Activated B cell treated with CpG ODN at 0.5 μM for 24 hours (primary cell): ENCODE measurements at regions not wholly inside any gene's neighbourhood (a gene's known extent, or its start where the extent isn't known, plus 50 kb on each side); places are given as distances from the start of the nearest gene placed in this dataset.

Experiments used
- ATAC-seq: fragments of 200-7000 bp; cut with Tn5 transposase; one replicate; pipeline ENCODE4 v1.10.0; 2021; ENCODE audit warnings: low read depth, mild to moderate bottlenecking, moderate library complexity
- CTCF ChIA-PET: fragments of 350-600 bp; sonication (Branson Sonifier 250); formaldehyde crosslinking; loops from one replicate; lab custom pipeline; 2021; ENCODE audit warnings: antibody characterized with exemption; lab: Charles Lee
- POLR2A ChIA-PET: fragments of 350-600 bp; sonication (Branson Sonifier 250); formaldehyde crosslinking; loops from one replicate; lab custom pipeline; 2021; ENCODE audit warnings: antibody characterized with exemption; lab: Charles Lee
- DNase-seq: peaks from one replicate; pipeline ENCODE4 v3.0.0; 2022
- H3K27ac Mint-ChIP-seq: one replicate; pipeline ENCODE4 v1.8.0; 2020; ENCODE audit warnings: mixed read lengths
- H3K27me3 Mint-ChIP-seq: one replicate; pipeline ENCODE4 v1.8.0; 2021; ENCODE audit warnings: mixed read lengths
- H3K36me3 Mint-ChIP-seq: one replicate; pipeline ENCODE4 v1.8.0; 2021; ENCODE audit warnings: low read depth, mixed read lengths
- H3K4me1 Mint-ChIP-seq: one replicate; pipeline ENCODE4 v1.8.0; 2021; ENCODE audit warnings: mixed read lengths
- H3K4me3 Mint-ChIP-seq: one replicate; pipeline ENCODE4 v1.8.0; 2020; ENCODE audit warnings: mild to moderate bottlenecking, mixed read lengths
- H3K9me3 Mint-ChIP-seq: one replicate; pipeline ENCODE4 v1.8.0; 2020; ENCODE audit warnings: mixed read lengths
- CTCF ChIP-seq: fragments of 200-600 bp; IDR thresholded peaks from one replicate; pipeline ENCODE4 v1.8.0; 2022; ENCODE audit warnings: antibody characterized with exemption, mild to moderate bottlenecking
- intact Hi-C: fragments of 100-400 bp; cut with micrococcal nuclease; formaldehyde crosslinking; loops from one replicate; pipeline ENCODE4 v1.15.1; 2024

DNA sequence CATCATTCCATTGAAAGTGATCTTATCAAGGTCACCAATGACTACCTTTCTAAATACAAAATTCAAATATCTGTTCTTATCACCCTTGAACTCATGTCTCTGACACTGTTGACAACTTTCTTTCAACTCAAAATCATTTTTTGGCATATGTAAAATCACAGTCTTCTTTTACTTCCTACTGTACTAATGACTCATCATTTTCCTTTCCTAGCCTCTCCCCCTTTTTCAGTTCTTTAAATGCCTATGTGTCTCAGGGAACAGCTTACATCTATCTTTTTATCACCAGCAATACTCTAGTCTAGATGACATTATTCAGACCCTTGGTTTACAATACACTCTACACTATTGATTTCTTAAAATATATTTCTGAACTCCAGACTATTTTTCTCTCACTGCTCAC is 2220.7 kb upstream of the RAG2 start:
- ChIA-PET POLR2A (no interaction called here), CTCF (no interaction called here)
- no peak overlapping the region for H3K4me3 Mint-ChIP-seq
- TF ChIP-seq CTCF = no peak
- no peaks in the 10 kb centered on the region for H3K4me1 Mint-ChIP-seq
- intact Hi-C loops = no loop called here
- no peaks in the 10 kb centered on the region for H3K36me3 Mint-ChIP-seq
- ATAC-seq (no peak), DNase-seq (no peak)
- no peak overlapping the region for H3K27ac Mint-ChIP-seq
- peaks cover 2% of the 10 kb centered on the region for H3K9me3 Mint-ChIP-seq
- no peaks in the 10 kb centered on the region for H3K27me3 Mint-ChIP-seq

DNA sequence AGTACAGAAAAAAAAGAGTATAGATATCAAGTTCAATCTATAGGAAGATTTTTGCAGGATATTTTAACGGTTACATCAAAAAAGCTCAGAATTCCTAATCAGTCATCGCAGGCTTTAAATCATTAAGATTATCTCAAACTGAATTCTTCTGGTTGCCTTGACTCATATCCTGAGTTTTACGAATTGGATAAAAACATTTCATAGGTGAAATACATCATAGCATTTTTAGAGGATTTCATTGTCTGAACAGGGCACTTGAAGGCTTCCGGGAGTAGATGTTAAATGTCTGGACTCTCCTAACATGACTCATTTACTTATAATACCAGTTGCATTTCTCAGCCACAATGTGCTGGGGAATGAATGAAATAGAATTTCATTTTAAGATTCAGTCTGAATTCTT is 2216.6 kb upstream of the RAG2 start:
- no peak for TF ChIP-seq CTCF
- DNase-seq = no peak
- H3K27ac Mint-ChIP-seq = no peak overlapping the region
- ATAC-seq = no peak
- peaks cover 2% of the 10 kb centered on the region for H3K9me3 Mint-ChIP-seq
- no peaks in the 10 kb centered on the region for H3K27me3 Mint-ChIP-seq
- ChIA-PET CTCF (no interaction called here), POLR2A (no interaction called here)
- H3K4me1 Mint-ChIP-seq = no peaks in the 10 kb centered on the region
- H3K36me3 Mint-ChIP-seq = no peaks in the 10 kb centered on the region
- intact Hi-C loops = no loop called here
- H3K4me3 Mint-ChIP-seq = no peak overlapping the region

DNA sequence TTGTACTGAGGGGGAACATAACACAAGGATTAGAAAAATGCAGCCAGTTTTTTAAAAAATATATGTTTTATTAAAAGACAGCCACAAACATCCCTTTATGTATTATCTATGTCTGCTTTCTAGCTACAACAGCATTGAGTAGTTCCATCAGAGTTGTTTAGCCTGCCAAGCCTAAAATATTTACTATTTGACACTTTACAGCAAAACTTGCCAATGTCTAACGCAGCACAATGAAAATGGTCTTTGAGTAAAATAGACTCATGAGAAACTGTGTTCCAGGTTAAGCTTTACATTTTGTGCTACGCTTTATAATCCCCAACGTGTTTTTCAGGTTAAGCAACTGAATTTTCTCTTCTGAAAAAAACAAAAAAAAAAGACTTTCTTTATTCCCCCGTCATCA is 2211.5 kb upstream of the RAG2 start:
- DNase-seq = no peak
- H3K9me3 Mint-ChIP-seq = no peaks in the 10 kb centered on the region
- intact Hi-C loops = no loop called here
- no peaks in the 10 kb centered on the region for H3K36me3 Mint-ChIP-seq
- H3K27ac Mint-ChIP-seq = no peak overlapping the region
- TF ChIP-seq CTCF = no peak
- H3K27me3 Mint-ChIP-seq = no peaks in the 10 kb centered on the region
- no peaks in the 10 kb centered on the region for H3K4me1 Mint-ChIP-seq
- CTCF ChIA-PET = no interaction called here
- no peak for ATAC-seq
- H3K4me3 Mint-ChIP-seq = no peak overlapping the region
- POLR2A ChIA-PET = no interaction called here

DNA sequence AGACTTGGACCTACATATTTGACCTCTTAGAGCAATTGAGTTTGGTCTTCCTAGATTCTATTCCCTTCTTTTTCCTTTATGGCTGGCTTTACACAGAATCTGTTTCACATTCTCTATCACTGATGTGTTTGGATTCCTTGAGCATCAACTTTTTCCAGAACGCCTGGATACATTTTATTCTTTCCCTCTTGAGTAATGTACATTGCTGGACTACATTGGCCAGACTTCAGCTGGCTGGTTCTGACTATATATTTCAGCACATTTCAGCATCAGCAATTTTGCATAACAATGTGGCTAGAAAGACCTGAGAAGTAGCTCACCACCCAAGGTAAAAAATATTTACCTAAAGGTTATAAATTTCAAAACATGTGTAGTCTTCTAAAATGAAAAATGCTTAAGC is 2198.2 kb upstream of the RAG2 start:
- H3K27me3 Mint-ChIP-seq = no peaks in the 10 kb centered on the region
- no peak overlapping the region for H3K4me3 Mint-ChIP-seq
- no peaks in the 10 kb centered on the region for H3K36me3 Mint-ChIP-seq
- ATAC-seq (no peak), DNase-seq (no peak)
- CTCF ChIA-PET = no interaction called here
- no peak for TF ChIP-seq CTCF
- no peak overlapping the region for H3K27ac Mint-ChIP-seq
- no peaks in the 10 kb centered on the region for H3K4me1 Mint-ChIP-seq
- intact Hi-C loops = no loop called here
- H3K9me3 Mint-ChIP-seq = peaks cover 2% of the 10 kb centered on the region
- POLR2A ChIA-PET = no interaction called here

DNA sequence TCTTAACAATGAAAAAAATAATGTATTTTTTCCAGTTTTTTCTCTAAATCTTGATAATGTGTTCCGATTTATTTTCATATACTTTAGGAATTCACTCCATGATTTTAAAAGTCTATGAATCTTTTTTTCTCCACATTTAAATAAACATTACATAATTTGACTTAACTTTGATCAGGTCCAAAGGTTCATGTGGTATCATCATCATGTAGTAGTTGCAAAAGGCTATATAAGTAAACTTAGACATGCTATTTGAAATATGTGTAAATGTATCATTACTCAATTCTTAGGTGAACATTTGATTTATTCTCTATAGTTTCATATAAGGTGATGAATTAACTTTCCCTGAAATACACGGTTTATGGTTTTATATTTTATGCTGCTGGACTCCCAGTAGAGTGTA is 2197.0 kb upstream of the RAG2 start:
- Mint-ChIP-seq H3K4me1 (no peaks in the 10 kb centered on the region), H3K27ac (no peak overlapping the region), H3K4me3 (no peak overlapping the region), H3K36me3 (no peaks in the 10 kb centered on the region), H3K9me3 (peaks cover 2% of the 10 kb centered on the region), H3K27me3 (no peaks in the 10 kb centered on the region)
- DNase-seq = no peak
- intact Hi-C loops = no loop called here
- POLR2A ChIA-PET = no interaction called here
- CTCF ChIA-PET = no interaction called here
- ATAC-seq = no peak
- no peak for TF ChIP-seq CTCF
